GM21529 (cell line): ENCODE measurements at regions not wholly inside any gene's neighbourhood (a gene's known extent, or its start where the extent isn't known, plus 50 kb on each side); places are given as distances from the start of the nearest gene placed in this dataset.
"Not testable (repeated sequence)": the region's sequence is repeated elsewhere in the genome, so short reads cannot be mapped to it uniquely, and the experiment has no call there.

ENCODE experiments used
- ATAC-seq: cut with Tn5 transposase; IDR thresholded peaks from one replicate; pipeline ENCODE4 v1.9.1; 2021; ENCODE audit not compliant: unreplicated experiment

DNA sequence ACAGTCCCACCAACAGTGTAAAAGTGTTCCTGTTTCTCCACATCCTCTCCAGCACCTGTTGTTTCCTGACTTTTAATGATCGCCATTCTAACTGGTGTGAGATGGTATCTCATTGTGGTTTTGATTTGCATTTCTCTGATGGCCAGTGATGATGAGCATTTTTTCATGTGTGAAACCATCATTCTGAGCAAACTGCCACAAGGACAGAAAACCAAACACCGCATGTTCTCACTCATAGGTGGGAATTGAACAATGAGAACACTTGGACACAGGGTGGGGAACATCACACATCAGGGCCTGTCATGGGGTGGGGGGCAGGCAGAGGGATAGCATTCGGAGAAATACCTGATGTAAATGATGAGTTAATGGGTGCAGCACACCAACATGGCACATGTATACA is 240.8 kb downstream of the FAT3 start:
- not testable (repeated sequence) for ATAC-seq

DNA sequence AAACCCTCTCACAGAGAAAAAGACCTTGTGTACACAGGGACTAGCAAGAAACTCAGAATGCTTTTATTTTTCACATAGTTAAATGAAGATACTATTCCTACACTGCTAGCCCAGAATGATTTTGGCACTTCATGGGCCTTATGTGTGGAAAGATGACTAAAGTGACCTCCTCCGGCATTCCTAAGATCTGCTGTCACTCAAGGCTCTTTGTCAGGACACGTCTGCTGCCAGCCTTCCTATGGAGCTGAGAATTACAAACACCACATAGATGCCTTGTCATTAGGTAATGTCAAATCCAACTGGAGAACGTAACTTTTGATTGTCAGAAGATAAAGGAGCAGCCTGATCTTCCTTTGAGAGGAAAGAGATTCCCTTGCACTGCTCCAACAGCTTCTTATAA is 249.1 kb downstream of the FAT3 start:
- no peak for ATAC-seq

- no peak for ATAC-seq
Observed at GRCh38 chr11:92475316-92475715, 250.7 kb downstream of the FAT3 start.

GRCh38 chr11:92475819-92476218 is 251.2 kb downstream of the FAT3 start:
- no peak for ATAC-seq

DNA sequence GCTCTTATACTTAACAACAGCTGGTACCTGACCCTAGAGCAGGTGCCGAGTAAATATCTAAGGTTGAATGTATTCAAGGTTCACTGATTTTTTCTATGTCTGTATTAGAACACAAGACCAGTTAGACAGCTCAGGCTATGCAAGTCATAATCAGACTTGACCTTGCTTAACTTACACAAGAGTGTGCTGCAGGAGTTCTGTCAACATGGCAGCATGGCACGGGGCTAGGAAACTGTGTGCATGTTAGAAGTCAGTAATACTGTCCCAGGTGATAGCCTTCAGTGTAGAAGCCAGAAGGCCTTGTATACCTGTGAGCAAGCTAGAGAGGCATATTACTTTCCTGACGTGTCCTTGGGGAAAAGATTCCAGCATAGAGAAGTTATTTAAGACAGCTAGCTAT is 253.1 kb downstream of the FAT3 start:
- no peak for ATAC-seq

- ATAC-seq = no peak
Observed at GRCh38 chr11:92480499-92480898, 255.9 kb downstream of the FAT3 start.

GRCh38 chr11:92482492-92483060 is 258.0 kb downstream of the FAT3 start:
- ATAC-seq = no peak

- ATAC-seq = no peak
Observed at GRCh38 chr11:92484570-92484969, 260.0 kb downstream of the FAT3 start.

DNA sequence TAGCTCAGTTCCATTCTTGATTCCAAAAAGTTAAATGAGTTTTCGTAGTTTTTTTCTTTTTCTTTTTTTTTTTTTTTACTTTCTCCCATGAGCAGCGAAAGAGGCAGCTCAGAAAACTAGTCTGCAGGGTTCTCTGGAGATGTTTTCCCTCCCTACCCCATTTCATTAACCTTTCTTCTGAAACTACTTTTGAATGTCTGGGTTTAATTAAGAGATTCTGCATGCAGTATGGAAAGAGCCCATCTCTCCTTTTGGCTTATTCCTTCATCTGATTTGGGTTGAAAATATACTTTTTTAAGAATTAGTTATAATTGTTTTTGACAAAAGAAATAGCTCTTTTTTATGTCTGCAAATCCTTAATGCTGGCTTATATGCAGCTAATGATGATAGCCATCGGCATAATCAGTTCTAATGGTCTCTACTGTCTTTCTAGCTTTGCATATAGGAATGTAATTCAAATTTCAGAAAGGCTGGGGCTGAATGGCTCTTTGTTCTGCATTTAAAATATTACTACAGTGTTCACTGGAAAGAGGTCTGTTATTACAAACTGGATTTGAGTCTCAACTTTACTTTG is 265.3 kb downstream of the FAT3 start:
- ATAC-seq = no peak

DNA sequence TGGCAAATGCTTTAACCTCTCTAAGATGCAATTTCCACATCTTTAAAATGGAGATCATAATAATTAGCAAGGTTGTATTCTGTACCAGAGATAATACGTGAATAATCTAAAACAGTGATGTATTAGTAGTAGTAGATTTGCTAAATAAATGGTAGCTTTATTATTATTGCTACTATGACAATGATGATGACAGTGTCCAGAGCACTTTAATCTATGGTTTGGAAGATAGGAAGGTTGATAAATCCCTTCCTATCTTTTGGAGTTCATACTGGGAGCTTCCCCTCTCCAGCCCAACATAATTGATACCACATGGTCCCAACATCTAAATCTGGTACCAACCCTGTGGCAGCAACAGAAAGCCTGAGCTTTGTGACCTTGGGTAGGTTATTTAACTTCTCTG is 267.8 kb downstream of the FAT3 start:
- no peak for ATAC-seq

GRCh38 chr11:92495107-92495793 is 270.6 kb downstream of the FAT3 start:
- ATAC-seq = no peak

DNA sequence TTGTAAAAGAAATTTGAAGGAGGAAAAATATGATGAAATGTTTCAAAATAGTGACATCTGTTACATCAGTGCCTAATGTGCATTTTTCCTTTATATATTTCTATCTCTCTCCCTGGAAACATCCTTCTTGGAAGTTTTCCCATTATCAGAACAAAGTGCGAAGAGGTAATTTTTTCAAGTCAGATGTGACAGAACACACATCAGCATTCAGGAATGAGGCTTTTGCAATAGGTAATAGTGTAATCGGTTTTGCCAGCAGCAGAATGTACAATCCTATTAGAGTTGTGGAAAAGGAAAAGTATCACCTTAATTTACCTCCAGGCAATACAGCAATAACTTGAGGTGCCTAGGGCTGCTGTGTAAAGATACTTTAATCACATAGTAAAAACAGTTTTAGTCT is 275.8 kb downstream of the FAT3 start:
- ATAC-seq = no peak

GRCh38 chr11:92501066-92501739 is 276.6 kb downstream of the FAT3 start:
- no peak for ATAC-seq

GRCh38 chr11:92504004-92504403 is 279.4 kb downstream of the FAT3 start:
- ATAC-seq = no peak

DNA sequence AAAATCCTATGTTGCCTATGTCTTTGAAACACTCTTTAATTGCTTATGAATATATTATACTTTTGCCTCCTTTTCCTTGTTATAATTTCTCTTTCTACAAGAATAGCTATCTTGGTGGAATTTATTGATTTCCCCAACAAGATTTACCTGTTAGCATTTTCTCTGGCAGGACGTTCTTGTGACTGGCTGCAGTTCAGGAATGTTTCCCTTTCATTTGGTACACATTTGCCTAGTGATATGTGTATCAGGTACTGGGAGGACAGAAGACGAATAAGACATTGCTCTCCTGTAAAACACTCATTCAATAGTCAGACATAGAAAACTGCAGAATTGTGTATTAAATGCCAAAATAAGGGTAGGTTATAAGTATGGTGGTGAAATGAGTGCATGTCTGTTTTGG is 279.9 kb downstream of the FAT3 start:
- ATAC-seq = no peak

DNA sequence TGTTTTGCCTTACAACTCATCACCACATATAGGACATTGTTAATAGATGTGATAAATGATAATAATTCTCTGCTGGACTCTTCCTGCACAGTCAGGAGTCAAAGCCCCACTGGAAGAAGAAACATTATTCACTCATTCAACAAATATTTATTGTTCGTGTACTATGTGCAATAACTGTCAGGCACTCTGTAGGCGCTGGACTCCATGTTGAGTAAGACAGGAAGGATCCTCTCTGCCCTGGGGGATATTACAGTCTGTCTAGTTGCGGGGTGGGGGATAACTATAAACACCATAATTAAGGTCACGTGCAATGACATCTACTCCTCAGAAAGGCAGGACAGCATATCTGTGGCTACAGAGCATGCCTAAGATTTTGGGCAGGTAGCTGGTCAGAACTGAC is 281.1 kb downstream of the FAT3 start:
- ATAC-seq = no peak

GRCh38 chr11:92506809-92507336 is 282.3 kb downstream of the FAT3 start:
- ATAC-seq = no peak

DNA sequence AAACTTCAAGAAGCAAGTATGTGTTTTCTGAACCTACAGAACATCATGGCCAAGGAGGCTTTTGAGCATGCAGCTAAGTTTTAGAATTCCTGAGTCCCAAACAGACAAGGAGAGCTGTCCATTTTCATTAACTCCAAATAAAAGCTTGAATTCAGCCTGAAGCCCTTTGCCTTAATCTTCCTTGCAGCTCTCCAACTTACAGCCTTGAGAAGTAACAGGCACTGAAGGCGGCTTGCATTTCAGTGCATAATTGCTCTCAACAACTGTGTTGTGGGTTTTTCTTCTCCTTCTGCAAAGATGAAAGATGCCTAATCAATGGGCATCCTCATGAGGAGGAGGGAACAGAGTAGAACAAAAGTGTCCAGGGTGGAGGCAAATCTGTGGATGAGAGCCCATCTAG is 286.0 kb downstream of the FAT3 start:
- ATAC-seq = no peak

DNA sequence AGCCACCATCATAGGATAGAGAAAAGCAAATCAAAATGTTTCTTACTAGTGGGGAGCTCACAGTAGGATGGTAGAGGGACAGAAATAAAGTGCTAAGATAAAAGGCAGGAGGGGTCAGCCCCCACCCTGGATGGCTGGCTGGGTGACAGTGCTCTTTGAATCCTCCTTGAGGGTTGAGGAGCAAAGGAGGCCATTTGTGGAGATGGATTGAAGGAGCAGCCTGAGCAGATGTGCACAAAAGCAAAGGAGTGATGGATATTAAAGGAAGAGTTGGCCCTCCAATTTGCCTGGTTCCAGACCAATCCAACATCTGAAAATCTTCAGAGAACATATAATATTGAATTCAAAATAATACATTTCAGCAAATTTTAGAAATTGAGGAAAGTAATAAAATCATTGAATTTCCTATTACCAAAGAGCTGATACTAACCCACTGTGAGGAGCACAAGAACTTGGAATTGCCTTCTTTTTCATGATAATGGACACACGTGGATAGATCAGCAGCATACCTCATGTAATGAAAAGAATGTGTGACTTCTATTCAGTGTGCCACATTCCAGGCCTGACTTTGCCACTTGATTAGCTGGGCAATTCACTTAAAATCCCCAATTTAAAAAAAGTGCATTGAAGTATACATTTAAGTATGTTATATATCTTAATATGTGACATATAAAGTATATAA is 287.0 kb downstream of the FAT3 start:
- no peak for ATAC-seq

- no peak for ATAC-seq
Observed at GRCh38 chr11:92512204-92512569, 287.6 kb downstream of the FAT3 start.

GRCh38 chr11:92523611-92524010 is 299.0 kb downstream of the FAT3 start:
- no peak for ATAC-seq
